Neural progenitor cell (in vitro differentiated cells): ENCODE measurements at regions not wholly inside any gene's neighbourhood (a gene's known extent, or its start where the extent isn't known, plus 50 kb on each side); places are given as distances from the start of the nearest gene placed in this dataset.

ENCODE experiments used
- EZH2 ChIP-seq: fragments of 200-600 bp; sonication (generic); IDR thresholded peaks from 2 replicates; pipeline ENCODE4 v1.6.1; 2017; ENCODE audit warnings: antibody characterized with exemption, mild to moderate bottlenecking, moderate library complexity
- EZH2phosphoT487 ChIP-seq: fragments of 200-600 bp; sonication (generic); IDR thresholded peaks from 2 replicates; pipeline ENCODE4 v1.6.1; 2017; ENCODE audit warnings: antibody characterized with exemption
- TF ChIP-seq, protein P1 (sequence below): fragments of 200-600 bp; sonication (generic); IDR thresholded peaks from 2 replicates; pipeline ENCODE4 v1.5.1; 2017; ENCODE audit warnings: antibody characterized with exemption, mild to moderate bottlenecking

DNA sequence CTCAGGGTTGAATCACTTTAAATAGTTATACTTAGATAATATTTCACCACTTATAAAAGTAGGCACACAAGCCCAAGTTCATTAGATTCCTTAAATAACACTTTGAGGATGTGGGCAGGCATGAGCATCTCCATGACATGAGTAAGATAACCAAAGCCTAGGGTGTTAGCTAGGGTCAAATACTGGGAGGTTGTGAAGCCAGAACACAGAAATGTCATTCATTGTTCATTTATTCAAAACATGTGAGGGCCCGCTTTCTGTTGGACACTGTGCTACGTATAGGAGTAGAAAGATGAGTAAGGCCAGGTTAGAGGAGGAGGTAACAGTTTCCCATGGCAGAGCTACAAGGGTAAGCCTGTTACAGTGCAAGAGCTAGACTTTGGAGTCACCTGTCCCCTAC, 93.5 kb upstream of the NEDD4L start:
- TF ChIP-seq, protein P1, sequence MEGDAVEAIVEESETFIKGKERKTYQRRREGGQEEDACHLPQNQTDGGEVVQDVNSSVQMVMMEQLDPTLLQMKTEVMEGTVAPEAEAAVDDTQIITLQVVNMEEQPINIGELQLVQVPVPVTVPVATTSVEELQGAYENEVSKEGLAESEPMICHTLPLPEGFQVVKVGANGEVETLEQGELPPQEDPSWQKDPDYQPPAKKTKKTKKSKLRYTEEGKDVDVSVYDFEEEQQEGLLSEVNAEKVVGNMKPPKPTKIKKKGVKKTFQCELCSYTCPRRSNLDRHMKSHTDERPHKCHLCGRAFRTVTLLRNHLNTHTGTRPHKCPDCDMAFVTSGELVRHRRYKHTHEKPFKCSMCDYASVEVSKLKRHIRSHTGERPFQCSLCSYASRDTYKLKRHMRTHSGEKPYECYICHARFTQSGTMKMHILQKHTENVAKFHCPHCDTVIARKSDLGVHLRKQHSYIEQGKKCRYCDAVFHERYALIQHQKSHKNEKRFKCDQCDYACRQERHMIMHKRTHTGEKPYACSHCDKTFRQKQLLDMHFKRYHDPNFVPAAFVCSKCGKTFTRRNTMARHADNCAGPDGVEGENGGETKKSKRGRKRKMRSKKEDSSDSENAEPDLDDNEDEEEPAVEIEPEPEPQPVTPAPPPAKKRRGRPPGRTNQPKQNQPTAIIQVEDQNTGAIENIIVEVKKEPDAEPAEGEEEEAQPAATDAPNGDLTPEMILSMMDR: no peak
- no peak for TF ChIP-seq EZH2
- no peak for TF ChIP-seq EZH2phosphoT487
